A673 (cell line): ENCODE measurements at regions not wholly inside any gene's neighbourhood (a gene's known extent, or its start where the extent isn't known, plus 50 kb on each side); places are given as distances from the start of the nearest gene placed in this dataset.

Experiments used
- CTCF ChIP-seq: fragments of 300-800, 200-600 bp; sonication (generic); conservative IDR thresholded peaks from 2 replicates; pipeline ENCODE4 v1.5.1; 2017; ENCODE audit warnings: low read depth, mild to moderate bottlenecking, antibody characterized with exemption, low read length, moderate library complexity, mixed read lengths
- EZH2 ChIP-seq: fragments of 200-600 bp; sonication (generic); IDR thresholded peaks from 2 replicates; pipeline ENCODE4 v1.6.1; 2017; ENCODE audit warnings: borderline replicate concordance, low read depth, mild to moderate bottlenecking, mixed read lengths, antibody characterized with exemption, low read length; ENCODE audit not compliant: poor library complexity, severe bottlenecking

- TF ChIP-seq CTCF (no peak), EZH2 (no peak)
These were observed 118.4 kb upstream of the SPRED1 start for GRCh38 chr15:38134252-38134651.
